ENCODE measurements at regions not wholly inside any gene's neighbourhood (a gene's known extent, or its start where the extent isn't known, plus 50 kb on each side); places are given as distances from the start of the nearest gene placed in this dataset.

- ChIA-PET POLR2A (no interaction called here), CTCF (ENCODE audit: unreplicated experiment) (no interaction called here)
- Histone ChIP-seq H3K4me3 (ENCODE audit: low read depth, low read length, poor library complexity, severe bottlenecking) (no peak overlapping the region), H3K4me1 (ENCODE audit: insufficient read depth, low read length, poor library complexity, severe bottlenecking) (no peaks in the 10 kb centered on the region), H3K9me3 (ENCODE audit: low read length) (no peaks in the 10 kb centered on the region), H4K20me1 (ENCODE audit: insufficient read depth, low read length) (no peaks in the 10 kb centered on the region), H3K4me2 (ENCODE audit: low read length) (no peak overlapping the region), H3K9me2 (ENCODE audit: insufficient read depth, low read length) (no peaks in the 10 kb centered on the region), H3K79me2 (ENCODE audit: insufficient read depth, low read depth, low read length) (no peaks in the 10 kb centered on the region), H2AFZ (ENCODE audit: low read length) (no peak overlapping the region), H3K36me3 (ENCODE audit: insufficient read depth, low read length) (no peaks in the 10 kb centered on the region), H3K27ac (ENCODE audit: low read depth, low read length, poor library complexity, severe bottlenecking) (no peak overlapping the region)
- no TSS peak for BruUV-seq (replicated peaks)
- TF ChIP-seq EZH2phosphoT487 (IDR thresholded peaks at IDR 0.05; ENCODE audit: borderline replicate concordance, low read depth, low read length), result no peak
- TF ChIP-seq, protein P1, sequence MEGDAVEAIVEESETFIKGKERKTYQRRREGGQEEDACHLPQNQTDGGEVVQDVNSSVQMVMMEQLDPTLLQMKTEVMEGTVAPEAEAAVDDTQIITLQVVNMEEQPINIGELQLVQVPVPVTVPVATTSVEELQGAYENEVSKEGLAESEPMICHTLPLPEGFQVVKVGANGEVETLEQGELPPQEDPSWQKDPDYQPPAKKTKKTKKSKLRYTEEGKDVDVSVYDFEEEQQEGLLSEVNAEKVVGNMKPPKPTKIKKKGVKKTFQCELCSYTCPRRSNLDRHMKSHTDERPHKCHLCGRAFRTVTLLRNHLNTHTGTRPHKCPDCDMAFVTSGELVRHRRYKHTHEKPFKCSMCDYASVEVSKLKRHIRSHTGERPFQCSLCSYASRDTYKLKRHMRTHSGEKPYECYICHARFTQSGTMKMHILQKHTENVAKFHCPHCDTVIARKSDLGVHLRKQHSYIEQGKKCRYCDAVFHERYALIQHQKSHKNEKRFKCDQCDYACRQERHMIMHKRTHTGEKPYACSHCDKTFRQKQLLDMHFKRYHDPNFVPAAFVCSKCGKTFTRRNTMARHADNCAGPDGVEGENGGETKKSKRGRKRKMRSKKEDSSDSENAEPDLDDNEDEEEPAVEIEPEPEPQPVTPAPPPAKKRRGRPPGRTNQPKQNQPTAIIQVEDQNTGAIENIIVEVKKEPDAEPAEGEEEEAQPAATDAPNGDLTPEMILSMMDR (conservative IDR thresholded peaks at IDR 0.05; ENCODE audit: low read length), result no peak
- intact Hi-C loops (cut with micrococcal nuclease; ENCODE audit: unreplicated experiment), result no loop called here
- no peak for DNase-seq (ENCODE audit: low spot score)
Measured at GRCh38 chr11:127640561-127641451, 640.2 kb upstream of the KIRREL3 start.

DNA sequence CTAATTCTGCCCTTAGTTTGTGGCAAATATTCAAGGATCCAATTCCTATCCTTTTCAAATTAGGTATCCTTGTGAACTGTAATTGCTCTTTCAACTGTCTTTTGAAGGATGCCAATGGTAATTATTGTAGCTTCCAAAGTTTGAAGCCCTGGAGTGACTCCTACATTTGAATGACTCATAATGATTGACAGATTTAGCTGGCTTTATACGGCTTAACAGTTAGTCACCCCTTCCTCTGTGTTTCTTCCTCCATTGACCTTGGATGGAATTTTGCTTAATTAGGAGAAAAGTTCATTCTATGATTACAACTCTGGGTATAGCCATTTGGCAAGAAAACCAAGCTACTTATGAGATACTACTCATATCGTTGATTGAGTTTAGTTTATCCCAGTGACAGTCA, 639.3 kb upstream of the KIRREL3 start:
- CTCF ChIA-PET (ENCODE audit: unreplicated experiment), result no interaction called here
- H4K20me1 ChIP-seq (ENCODE audit: insufficient read depth, low read length), result no peaks in the 10 kb centered on the region
- no peaks in the 10 kb centered on the region for H3K9me2 ChIP-seq (ENCODE audit: insufficient read depth, low read length)
- H3K4me2 ChIP-seq (ENCODE audit: low read length), result no peak overlapping the region
- POLR2A ChIA-PET, result no interaction called here
- no peak overlapping the region for H3K4me3 ChIP-seq (ENCODE audit: low read depth, low read length, poor library complexity, severe bottlenecking)
- H3K9me3 ChIP-seq (ENCODE audit: low read length), result no peaks in the 10 kb centered on the region
- H2AFZ ChIP-seq (ENCODE audit: low read length), result no peak overlapping the region
- DNase-seq (ENCODE audit: low spot score), result no peak
- H3K36me3 ChIP-seq (ENCODE audit: insufficient read depth, low read length), result no peaks in the 10 kb centered on the region
- no peak for TF ChIP-seq EZH2phosphoT487 (IDR thresholded peaks at IDR 0.05; ENCODE audit: borderline replicate concordance, low read depth, low read length)
- TF ChIP-seq, protein P1 (conservative IDR thresholded peaks at IDR 0.05; ENCODE audit: low read length), result no peak
- H3K4me1 ChIP-seq (ENCODE audit: insufficient read depth, low read length, poor library complexity, severe bottlenecking), result no peaks in the 10 kb centered on the region
- no peak overlapping the region for H3K27ac ChIP-seq (ENCODE audit: low read depth, low read length, poor library complexity, severe bottlenecking)
- no TSS peak for BruUV-seq (replicated peaks)
- H3K79me2 ChIP-seq (ENCODE audit: insufficient read depth, low read depth, low read length), result no peaks in the 10 kb centered on the region
- intact Hi-C loops (cut with micrococcal nuclease; ENCODE audit: unreplicated experiment), result no loop called here

DNA sequence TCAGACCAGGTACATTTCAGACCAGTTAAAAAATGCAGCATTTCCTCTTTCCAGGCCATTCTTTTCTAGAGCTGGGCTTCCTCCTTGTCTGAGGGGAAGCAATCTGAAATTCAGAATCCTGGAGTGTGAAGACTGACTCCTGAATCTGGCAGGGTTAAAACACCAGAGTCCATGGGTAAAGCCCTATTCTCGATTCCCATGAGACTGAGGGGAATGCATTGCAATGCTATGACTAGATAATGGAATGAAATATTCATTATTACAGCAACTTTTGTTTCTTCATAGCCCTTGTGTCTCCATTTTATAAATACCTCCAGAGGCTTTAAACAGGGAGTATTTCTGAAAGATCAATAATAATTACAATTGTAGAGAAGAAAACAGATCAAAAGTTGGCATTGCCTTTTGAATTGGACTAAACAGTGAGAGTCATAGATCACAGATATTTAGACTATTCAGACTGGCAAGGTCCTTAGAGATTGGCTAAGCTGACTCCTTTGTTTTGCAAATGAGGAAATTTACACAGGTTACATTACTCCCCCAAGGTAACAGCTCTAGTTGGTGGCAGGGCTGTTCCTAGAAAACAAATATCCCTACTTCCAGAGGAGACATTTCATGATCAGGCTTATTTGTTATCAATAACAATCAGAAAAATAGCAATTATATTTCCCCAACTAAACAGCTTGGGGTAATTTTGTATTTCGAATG, 632.6 kb upstream of the KIRREL3 start:
- Histone ChIP-seq H3K79me2 (ENCODE audit: insufficient read depth, low read depth, low read length) (no peaks in the 10 kb centered on the region), H3K9me3 (ENCODE audit: low read length) (no peaks in the 10 kb centered on the region), H3K4me1 (ENCODE audit: insufficient read depth, low read length, poor library complexity, severe bottlenecking) (no peaks in the 10 kb centered on the region), H3K9me2 (ENCODE audit: insufficient read depth, low read length) (no peaks in the 10 kb centered on the region), H3K4me3 (ENCODE audit: low read depth, low read length, poor library complexity, severe bottlenecking) (no peak overlapping the region), H2AFZ (ENCODE audit: low read length) (no peak overlapping the region), H3K27ac (ENCODE audit: low read depth, low read length, poor library complexity, severe bottlenecking) (no peak overlapping the region), H3K36me3 (ENCODE audit: insufficient read depth, low read length) (no peaks in the 10 kb centered on the region), H3K4me2 (ENCODE audit: low read length) (no peak overlapping the region), H4K20me1 (ENCODE audit: insufficient read depth, low read length) (no peaks in the 10 kb centered on the region)
- TF ChIP-seq EZH2phosphoT487 (IDR thresholded peaks at IDR 0.05; ENCODE audit: borderline replicate concordance, low read depth, low read length), result no peak
- TF ChIP-seq, protein P1 (conservative IDR thresholded peaks at IDR 0.05; ENCODE audit: low read length), result no peak
- ChIA-PET CTCF (ENCODE audit: unreplicated experiment) (no interaction called here), POLR2A (interaction anchor here (0.6 kb wide), 1 partner anchor 541 kb away, joined by 3 read pairs; no protein-coding TSS in a partner anchor)
- BruUV-seq (replicated peaks), result no TSS peak
- intact Hi-C loops (cut with micrococcal nuclease; ENCODE audit: unreplicated experiment), result no loop called here
- DNase-seq (ENCODE audit: low spot score), result no peak
